Endothelial cell of umbilical vein (primary cell): ENCODE measurements at regions not wholly inside any gene's neighbourhood (a gene's known extent, or its start where the extent isn't known, plus 50 kb on each side); places are given as distances from the start of the nearest gene placed in this dataset.

Experiments
- BruUV-seq: library from RNA; stranded (reverse); fragments of 400-500 nt; replicated peaks from 2 replicates; lab custom pipeline; 2021; lab: Mats Ljungman, UMichigan
- CTCF ChIA-PET: fragments of 300-600, 350-600 bp; sonication (Branson Sonifier 250); formaldehyde crosslinking; loops from one replicate; lab custom pipeline; 2021; ENCODE audit warnings: antibody characterized with exemption, inconsistent platforms; lab: Charles Lee
- POLR2A ChIA-PET: fragments of 300-600, 350-600 bp; sonication (Branson Sonifier 250); formaldehyde crosslinking; loops from one replicate; lab custom pipeline; 2021; ENCODE audit warnings: antibody characterized with exemption, inconsistent platforms; lab: Charles Lee
- DNase-seq: peaks from one replicate; pipeline ENCODE4 v3.0.0-alpha.2; 2011; ENCODE audit warnings: low read depth, low spot score
- FAIRE-seq: peaks from 2 replicates; lab custom pipeline; 2011; peaks lifted over from hg19 to GRCh38; lab: Jason Lieb, UNC
- H2AFZ ChIP-seq: 2 replicates; pipeline ENCODE4 v1.6.0; 2012; ENCODE audit warnings: low read depth, low read length, control low read depth, inconsistent platforms
- H3K27ac ChIP-seq: 2 replicates; pipeline ENCODE4 v1.5.1; 2011; ENCODE audit warnings: low read depth, mild to moderate bottlenecking, control low read depth, low read length, moderate library complexity; ENCODE audit not compliant: insufficient read depth
- H3K27me3 ChIP-seq, 2 experiments: 2 replicates each; pipeline versions ENCODE4 v1.6.0 to v1.6.1; 2011; ENCODE audit warnings: low read length in 2 of 2, mixed read lengths in 1 of 2; ENCODE audit not compliant: control insufficient read depth in 2 of 2, insufficient read depth in 2 of 2
- H3K36me3 ChIP-seq, 2 experiments: 2 replicates in 1 of 2; 3 replicates in 1 of 2; pipeline ENCODE4 v1.5.1; 2011; ENCODE audit warnings: low read length in 2 of 2, mild to moderate bottlenecking in 1 of 2, moderate library complexity in 1 of 2; ENCODE audit not compliant: control insufficient read depth in 2 of 2, insufficient read depth in 2 of 2; ENCODE audit errors: extremely low read depth in 1 of 2
- H3K4me1 ChIP-seq: 3 replicates; pipeline ENCODE4 v1.5.1; 2011; ENCODE audit warnings: mild to moderate bottlenecking, low read length; ENCODE audit not compliant: control insufficient read depth, insufficient read depth; ENCODE audit errors: extremely low read depth
- H3K4me2 ChIP-seq: 2 replicates; pipeline ENCODE4 v1.6.1; 2011; ENCODE audit warnings: low read length, control low read depth, mixed read lengths; ENCODE audit not compliant: insufficient read depth
- H3K4me3 ChIP-seq, 3 experiments: fragments of 200-600 bp in 1 of 3; sonication (generic), shearing (Covaris generic) in 1 of 3; replicated peaks in 1 of 3; 2 replicates each; pipeline ENCODE4 v1.5.1; 2011 to 2016; ENCODE audit warnings: control low read depth in 3 of 3, low read length in 3 of 3, mild to moderate bottlenecking in 2 of 3, inconsistent platforms in 1 of 3, low read depth in 1 of 3, moderate library complexity in 1 of 3; ENCODE audit not compliant: insufficient read depth in 1 of 3
- H3K79me2 ChIP-seq: 2 replicates; pipeline ENCODE4 v1.6.0; 2012; ENCODE audit warnings: low read length, inconsistent platforms; ENCODE audit not compliant: control insufficient read depth, insufficient read depth
- H3K9ac ChIP-seq: replicated peaks from 2 replicates; pipeline ENCODE3; 2011; ENCODE audit warnings: low read length, control low read depth; ENCODE audit not compliant: insufficient read depth; ENCODE audit errors: extremely low read depth
- H3K9me1 ChIP-seq: replicated peaks from 3 replicates; pipeline ENCODE4 v1.6.0; 2011; ENCODE audit warnings: mild to moderate bottlenecking, low read length; ENCODE audit not compliant: control insufficient read depth, insufficient read depth; ENCODE audit errors: extremely low read depth
- H3K9me3 ChIP-seq: replicated peaks from 2 replicates; pipeline ENCODE4 v1.5.1; 2012; ENCODE audit warnings: low read length, inconsistent platforms; ENCODE audit not compliant: control insufficient read depth, insufficient read depth
- H4K20me1 ChIP-seq: replicated peaks from 2 replicates; pipeline ENCODE3; 2011; ENCODE audit warnings: mild to moderate bottlenecking, low read length; ENCODE audit not compliant: control insufficient read depth, insufficient read depth; ENCODE audit errors: extremely low read depth
- JUN ChIP-seq: IDR thresholded peaks from 2 replicates; pipeline ENCODE4 v1.6.1; 2011; ENCODE audit warnings: borderline replicate concordance, low read depth; ENCODE audit not compliant: insufficient read length, insufficient read depth
- MAX ChIP-seq: IDR thresholded peaks from 2 replicates; pipeline ENCODE4 v1.6.1; 2011; ENCODE audit not compliant: insufficient read depth, insufficient read length
- MYC ChIP-seq: IDR thresholded peaks from one replicate; pipeline ENCODE4 v1.6.1; 2011; ENCODE audit warnings: mild to moderate bottlenecking, low read depth, low read length
- POLR2AphosphoS5 ChIP-seq: IDR thresholded peaks from 2 replicates; pipeline ENCODE4 v1.6.1; 2012; ENCODE audit warnings: low read depth, mild to moderate bottlenecking, control low read depth, low read length, moderate library complexity; ENCODE audit not compliant: insufficient read depth
- dilution Hi-C: fragments of 300-500 bp; cut with MboI; formaldehyde crosslinking; loops from one replicate; pipeline ENCODE4 v1.15.0; 2019; ENCODE audit warnings: low sequenced_read_pairs; ENCODE audit not compliant: extremely low pct_ligation_motif_present
- intact Hi-C: fragments of 100-400 bp; cut with micrococcal nuclease; formaldehyde crosslinking; loops from one replicate; pipeline ENCODE4 v1.10.0; 2022

GRCh38 chr1:235035928-235036327 lies 92.7 kb downstream of the TOMM20 start:
- H3K27ac ChIP-seq: no peak overlapping the region
- no peaks in the 10 kb centered on the region for H3K27me3 ChIP-seq
- H3K79me2 ChIP-seq: no peaks in the 10 kb centered on the region
- H3K4me2 ChIP-seq: no peak overlapping the region
- no peak overlapping the region for H2AFZ ChIP-seq
- DNase-seq (no peak), FAIRE-seq (no peak)
- no TSS peak for BruUV-seq
- H3K4me1 ChIP-seq: no peaks in the 10 kb centered on the region
- H3K4me3 ChIP-seq: no peak overlapping the region
- H3K9me1 ChIP-seq: no peaks in the 10 kb centered on the region
- intact Hi-C loops: no loop called here
- POLR2A ChIA-PET: no interaction called here
- H3K36me3 ChIP-seq: no peaks in the 10 kb centered on the region
- no peaks in the 10 kb centered on the region for H3K9me3 ChIP-seq
- dilution Hi-C loops: no loop called here
- TF ChIP-seq POLR2AphosphoS5 (no peak), MAX (no peak), MYC (no peak)
- CTCF ChIA-PET: no interaction called here
- H4K20me1 ChIP-seq: no peaks in the 10 kb centered on the region
- H3K9ac ChIP-seq: no peak overlapping the region

GRCh38 chr1:235030919-235031596 lies 97.6 kb downstream of the TOMM20 start:
- Histone ChIP-seq H4K20me1 (no peaks in the 10 kb centered on the region), H3K27ac (no peak overlapping the region), H3K4me3 (no peak overlapping the region), H3K9me3 (no peaks in the 10 kb centered on the region), H2AFZ (no peak overlapping the region), H3K4me1 (no peaks in the 10 kb centered on the region), H3K4me2 (no peak overlapping the region), H3K79me2 (no peaks in the 10 kb centered on the region), H3K9me1 (no peaks in the 10 kb centered on the region), H3K27me3 (no peaks in the 10 kb centered on the region), H3K36me3 (no peaks in the 10 kb centered on the region), H3K9ac (no peak overlapping the region)
- TF ChIP-seq MAX (no peak), JUN (no peak)
- intact Hi-C loops (no loop called here), dilution Hi-C loops (no loop called here)
- POLR2A ChIA-PET: interaction anchor here (0.7 kb wide), 1 partner anchor 185 kb away, joined by 6 read pairs; no protein-coding TSS in a partner anchor
- FAIRE-seq: no peak
- BruUV-seq: no TSS peak
- DNase-seq: no peak
- CTCF ChIA-PET: interaction anchor here (0.6 kb wide), 1 partner anchor 577 kb away, joined by 4 read pairs; no protein-coding TSS in a partner anchor
